ENCODE measurements at regions not wholly inside any gene's neighbourhood (a gene's known extent, or its start where the extent isn't known, plus 50 kb on each side); places are given as distances from the start of the nearest gene placed in this dataset.

- in situ Hi-C loops (cut with HindIII; ENCODE audit: extremely low pct_ligation_motif_present, low pct_unique_long_range_greater_than_20kb) (no loop called here), intact Hi-C loops (cut with micrococcal nuclease; ENCODE audit: unreplicated experiment) (no loop called here)
- POLR2A ChIA-PET, result no interaction called here
- TF ChIP-seq STAG1 (CRISPR knock-in tag; IDR thresholded peaks at IDR 0.05), result no peak
- TF ChIP-seq ZNF367 (CRISPR knock-in tag; IDR thresholded peaks at IDR 0.05; ENCODE audit: borderline replicate concordance), result no peak
- CTCF ChIA-PET (ENCODE audit: low intra/inter-chr PET ratio, low total read pairs), result no interaction called here
- ATAC-seq (no peak), FAIRE-seq (no peak), DNase-seq (ENCODE audit: low spot score) (no peak)
- Histone ChIP-seq H3K9ac (ENCODE audit: insufficient read depth, low read depth, low read length) (no peak overlapping the region), H3K4me2 (ENCODE audit: low read depth, low read length) (no peak overlapping the region), H3K36me3 (replicated peaks in 1 of 2; ENCODE audit: control insufficient read depth in 1 of 2, insufficient read depth in 2 of 2, low read length in 2 of 2) (no peaks in the 10 kb centered on the region), H3K4me1 (ENCODE audit: insufficient read depth, low read length) (no peaks in the 10 kb centered on the region), H2AFZ (ENCODE audit: low read length) (no peak overlapping the region), H3K79me2 (ENCODE audit: insufficient read depth, low read length) (no peaks in the 10 kb centered on the region), H3K27ac (ENCODE audit: extremely low read length, insufficient read depth, low read length) (no peak overlapping the region), H4K20me1 (ENCODE audit: insufficient read depth, low read length) (no peaks in the 10 kb centered on the region), H3K9me3 (ENCODE audit: low read length) (no peaks in the 10 kb centered on the region), H3K27me3 (ENCODE audit: control insufficient read depth in 1 of 2, insufficient read depth in 2 of 2, low read length in 2 of 2) (no peaks in the 10 kb centered on the region), H3K4me3 (replicated peaks in 1 of 3; ENCODE audit: insufficient read depth in 1 of 3, low read depth in 2 of 3, low read length in 3 of 3) (no peak overlapping the region)
- 0% methylated on average over 2 of the region's 5 CpGs for WGBS (ENCODE audit: low lambda C conversion rate)
- no TSS peak for BruUV-seq (replicated peaks)
Observed at GRCh38 chr1:30540611-30541192, 182.7 kb downstream of the MATN1 start.

- Histone ChIP-seq H3K27ac (ENCODE audit: extremely low read length, insufficient read depth, low read length) (no peak overlapping the region), H2AFZ (ENCODE audit: low read length) (no peak overlapping the region), H3K79me2 (ENCODE audit: insufficient read depth, low read length) (no peaks in the 10 kb centered on the region), H3K4me2 (ENCODE audit: low read depth, low read length) (no peak overlapping the region), H3K27me3 (ENCODE audit: control insufficient read depth in 1 of 2, insufficient read depth in 2 of 2, low read length in 2 of 2) (no peaks in the 10 kb centered on the region), H3K9me3 (ENCODE audit: low read length) (no peaks in the 10 kb centered on the region), H3K9ac (ENCODE audit: insufficient read depth, low read depth, low read length) (no peak overlapping the region), H3K4me3 (replicated peaks in 1 of 3; ENCODE audit: insufficient read depth in 1 of 3, low read depth in 2 of 3, low read length in 3 of 3) (no peak overlapping the region), H3K36me3 (replicated peaks in 1 of 2; ENCODE audit: control insufficient read depth in 1 of 2, insufficient read depth in 2 of 2, low read length in 2 of 2) (no peaks in the 10 kb centered on the region), H3K4me1 (ENCODE audit: insufficient read depth, low read length) (no peaks in the 10 kb centered on the region), H4K20me1 (ENCODE audit: insufficient read depth, low read length) (no peaks in the 10 kb centered on the region)
- CTCF ChIA-PET (ENCODE audit: low intra/inter-chr PET ratio, low total read pairs), result no interaction called here
- no TSS peak for BruUV-seq (replicated peaks)
- DNase-seq (ENCODE audit: low spot score) (no peak), FAIRE-seq (no peak), ATAC-seq (no peak)
- in situ Hi-C loops (cut with HindIII; ENCODE audit: extremely low pct_ligation_motif_present, low pct_unique_long_range_greater_than_20kb), result no loop called here
- TF ChIP-seq HMGXB3 (CRISPR knock-in tag; IDR thresholded peaks at IDR 0.05; ENCODE audit: borderline replicate concordance) (no peak), FOXP1 (IDR thresholded peaks at IDR 0.05) (no peak), FOXP1 (CRISPR knock-in tag; IDR thresholded peaks at IDR 0.05) (no peak), ZNF276 (CRISPR knock-in tag; IDR thresholded peaks at IDR 0.05; ENCODE audit: low read depth) (no peak), EP300 (IDR thresholded peaks at IDR 0.05; ENCODE audit: low read depth in 2 of 2, low read length in 2 of 2) (no peak), EP300 (CRISPR knock-in tag; IDR thresholded peaks at IDR 0.05; ENCODE audit: borderline replicate concordance) (no peak), ZNF430 (CRISPR knock-in tag; IDR thresholded peaks at IDR 0.05) (no peak)
- intact Hi-C loops (cut with micrococcal nuclease; ENCODE audit: unreplicated experiment), result no loop called here
- 21% methylated on average over 4 of the region's 6 CpGs for WGBS (ENCODE audit: low lambda C conversion rate)
- POLR2A ChIA-PET, result no interaction called here
Observed at GRCh38 chr1:30539884-30540283, 183.5 kb downstream of the MATN1 start.
